Lower lobe of right lung (tissue), 2 donors: ENCODE measurements at regions not wholly inside any gene's neighbourhood (a gene's known extent, or its start where the extent isn't known, plus 50 kb on each side); places are given as distances from the start of the nearest gene placed in this dataset.

ENCODE experiments used
- ATAC-seq, 2 donors: fragments of 200-7000 bp; cut with Tn5 transposase; one replicate each; pipeline ENCODE4 v1.9.1; 2020 to 2022; ENCODE audit warnings: mild to moderate bottlenecking in 2 of 2, moderate library complexity in 2 of 2
- DNase-seq: peaks from one replicate; pipeline ENCODE4 v3.0.0-alpha.2; 2020
- H3K27ac ChIP-seq: fragments of 200-600 bp; one replicate; pipeline ENCODE4 v1.8.0; 2022
- H3K27me3 ChIP-seq: fragments of 200-600 bp; one replicate; pipeline ENCODE4 v1.8.0; 2022; ENCODE audit warnings: low read depth
- H3K36me3 ChIP-seq: fragments of 200-600 bp; one replicate; pipeline ENCODE4 v1.8.0; 2022; ENCODE audit warnings: mild to moderate bottlenecking
- H3K4me1 ChIP-seq: fragments of 200-600 bp; one replicate; pipeline ENCODE4 v1.8.0; 2022
- H3K4me3 ChIP-seq: fragments of 200-600 bp; one replicate; pipeline ENCODE4 v1.8.0; 2022; ENCODE audit warnings: mild to moderate bottlenecking
- H3K9me3 ChIP-seq: fragments of 200-600 bp; one replicate; pipeline ENCODE4 v1.8.0; 2022
- CTCF ChIP-seq: fragments of 200-600 bp; IDR thresholded peaks from one replicate; pipeline ENCODE4 v1.8.0; 2022; ENCODE audit warnings: antibody characterized with exemption, mild to moderate bottlenecking
- intact Hi-C: fragments of 100-400 bp; cut with DNase I; formaldehyde crosslinking; loops from one replicate; pipeline ENCODE4 v1.11.0; 2022
- donor health status: DM: no; HTN: yes; CAD: no; lungs with severe emphysema.

GRCh38 chr4:121237069-121237399 is 72.9 kb upstream of the TNIP3 start:
- TF ChIP-seq CTCF = no peak
- Histone ChIP-seq H3K4me3 (no peak overlapping the region), H3K27ac (no peak overlapping the region), H3K27me3 (no peaks in the 10 kb centered on the region), H3K9me3 (no peaks in the 10 kb centered on the region), H3K36me3 (no peaks in the 10 kb centered on the region), H3K4me1 (no peaks in the 10 kb centered on the region)
- ATAC-seq (no peak), DNase-seq (no peak)
- intact Hi-C loops = no loop called here

GRCh38 chr4:121236353-121237068 is 72.4 kb upstream of the TNIP3 start:
- no peak for ATAC-seq
- no peaks in the 10 kb centered on the region for H3K9me3 ChIP-seq
- no peak for TF ChIP-seq CTCF

GRCh38 chr4:121233982-121234381 is 69.9 kb upstream of the TNIP3 start:
- Histone ChIP-seq H3K36me3 (no peaks in the 10 kb centered on the region), H3K4me3 (no peak overlapping the region), H3K27ac (no peak overlapping the region), H3K27me3 (no peaks in the 10 kb centered on the region), H3K4me1 (no peaks in the 10 kb centered on the region), H3K9me3 (no peaks in the 10 kb centered on the region)
- no peak for TF ChIP-seq CTCF
- DNase-seq (no peak), ATAC-seq (no peak)
- intact Hi-C loops = no loop called here

More at GRCh38 chr4:121236353-121237068, 72.4 kb upstream of the TNIP3 start:
- intact Hi-C loops = no loop called here
- no peaks in the 10 kb centered on the region for H3K36me3 ChIP-seq
- no peak overlapping the region for H3K4me3 ChIP-seq
- H3K27ac ChIP-seq = no peak overlapping the region
- no peaks in the 10 kb centered on the region for H3K27me3 ChIP-seq
- H3K4me1 ChIP-seq = no peaks in the 10 kb centered on the region
- DNase-seq = no peak

- TF ChIP-seq CTCF = no peak
- DNase-seq (no peak), ATAC-seq (no peak)
- H3K4me1 ChIP-seq = no peaks in the 10 kb centered on the region
- no peak overlapping the region for H3K27ac ChIP-seq
- no peaks in the 10 kb centered on the region for H3K36me3 ChIP-seq
- no peaks in the 10 kb centered on the region for H3K9me3 ChIP-seq
- intact Hi-C loops = no loop called here
- H3K4me3 ChIP-seq = no peak overlapping the region
- H3K27me3 ChIP-seq = no peaks in the 10 kb centered on the region
Observed at GRCh38 chr4:121229993-121230392, 65.9 kb upstream of the TNIP3 start.

- Histone ChIP-seq H3K27me3 (no peaks in the 10 kb centered on the region), H3K4me1 (no peaks in the 10 kb centered on the region), H3K9me3 (no peaks in the 10 kb centered on the region), H3K27ac (no peak overlapping the region), H3K36me3 (no peaks in the 10 kb centered on the region), H3K4me3 (no peak overlapping the region)
- intact Hi-C loops = no loop called here
- no peak for TF ChIP-seq CTCF
- DNase-seq (no peak), ATAC-seq (peak in 1 of 2 donors; percentile 24)
Observed at GRCh38 chr4:121228848-121229247, 64.7 kb upstream of the TNIP3 start.
